T-helper 2 cell treated with Interferon-gamma antibody and Interleukin-4, amounts not matched to agents 5 μg/mL and 100 μg/mL, for 36 hours (primary cell): ENCODE measurements at regions not wholly inside any gene's neighbourhood (a gene's known extent, or its start where the extent isn't known, plus 50 kb on each side); places are given as distances from the start of the nearest gene placed in this dataset.

Experiments used
- DNase-seq: peaks from one replicate; pipeline ENCODE4 v3.0.0; 2021; ENCODE audit warnings: low spot score
- H3K27ac Mint-ChIP-seq: one replicate; pipeline ENCODE4 v1.8.0; 2021; ENCODE audit warnings: mild to moderate bottlenecking, mixed read lengths
- H3K27me3 Mint-ChIP-seq: one replicate; pipeline ENCODE4 v1.8.0; 2021; ENCODE audit warnings: low read depth, mixed read lengths
- H3K36me3 Mint-ChIP-seq: one replicate; pipeline ENCODE4 v1.8.0; 2021; ENCODE audit warnings: low read depth, mixed read lengths
- H3K4me1 Mint-ChIP-seq: one replicate; pipeline ENCODE4 v1.8.0; 2021; ENCODE audit warnings: low read depth, mixed read lengths
- H3K4me3 Mint-ChIP-seq: one replicate; pipeline ENCODE4 v1.8.0; 2022; ENCODE audit warnings: mild to moderate bottlenecking, moderate library complexity, mixed read lengths
- H3K9me3 Mint-ChIP-seq: one replicate; pipeline ENCODE4 v1.8.0; 2021; ENCODE audit warnings: mixed read lengths

- Mint-ChIP-seq H3K4me3 (no peak overlapping the region), H3K27ac (no peak overlapping the region), H3K36me3 (no peaks in the 10 kb centered on the region)
These were observed 100.8 kb upstream of the ASAP2 start for GRCh38 chr2:9105601-9106337.

GRCh38 chr2:9103663-9104277 is 100.3 kb upstream of the MBOAT2 start:
- H3K27me3 Mint-ChIP-seq = peaks cover 4% of the 10 kb centered on the region
- H3K36me3 Mint-ChIP-seq = no peaks in the 10 kb centered on the region
- H3K4me3 Mint-ChIP-seq = no peak overlapping the region
- no peaks in the 10 kb centered on the region for H3K9me3 Mint-ChIP-seq
- H3K4me1 Mint-ChIP-seq = peaks cover 7% of the 10 kb centered on the region
- no peak overlapping the region for H3K27ac Mint-ChIP-seq
- DNase-seq = no peak

More at GRCh38 chr2:9105601-9106337, 100.8 kb upstream of the ASAP2 start:
- H3K4me1 Mint-ChIP-seq = no peaks in the 10 kb centered on the region
- no peaks in the 10 kb centered on the region for H3K9me3 Mint-ChIP-seq
- no peaks in the 10 kb centered on the region for H3K27me3 Mint-ChIP-seq
- no peak for DNase-seq

- Mint-ChIP-seq H3K27me3 (peaks cover 4% of the 10 kb centered on the region), H3K4me1 (peaks cover 7% of the 10 kb centered on the region), H3K36me3 (no peaks in the 10 kb centered on the region), H3K27ac (no peak overlapping the region), H3K9me3 (no peaks in the 10 kb centered on the region), H3K4me3 (no peak overlapping the region)
- no peak for DNase-seq
These were observed 99.6 kb upstream of the MBOAT2 start for GRCh38 chr2:9102861-9103662.

- Mint-ChIP-seq H3K27ac (no peak overlapping the region), H3K9me3 (no peaks in the 10 kb centered on the region), H3K4me3 (no peak overlapping the region), H3K36me3 (no peaks in the 10 kb centered on the region), H3K4me1 (peaks cover 7% of the 10 kb centered on the region), H3K27me3 (peaks cover 4% of the 10 kb centered on the region)
- no peak for DNase-seq
These were observed 98.4 kb upstream of the MBOAT2 start for GRCh38 chr2:9101763-9102425.

DNA sequence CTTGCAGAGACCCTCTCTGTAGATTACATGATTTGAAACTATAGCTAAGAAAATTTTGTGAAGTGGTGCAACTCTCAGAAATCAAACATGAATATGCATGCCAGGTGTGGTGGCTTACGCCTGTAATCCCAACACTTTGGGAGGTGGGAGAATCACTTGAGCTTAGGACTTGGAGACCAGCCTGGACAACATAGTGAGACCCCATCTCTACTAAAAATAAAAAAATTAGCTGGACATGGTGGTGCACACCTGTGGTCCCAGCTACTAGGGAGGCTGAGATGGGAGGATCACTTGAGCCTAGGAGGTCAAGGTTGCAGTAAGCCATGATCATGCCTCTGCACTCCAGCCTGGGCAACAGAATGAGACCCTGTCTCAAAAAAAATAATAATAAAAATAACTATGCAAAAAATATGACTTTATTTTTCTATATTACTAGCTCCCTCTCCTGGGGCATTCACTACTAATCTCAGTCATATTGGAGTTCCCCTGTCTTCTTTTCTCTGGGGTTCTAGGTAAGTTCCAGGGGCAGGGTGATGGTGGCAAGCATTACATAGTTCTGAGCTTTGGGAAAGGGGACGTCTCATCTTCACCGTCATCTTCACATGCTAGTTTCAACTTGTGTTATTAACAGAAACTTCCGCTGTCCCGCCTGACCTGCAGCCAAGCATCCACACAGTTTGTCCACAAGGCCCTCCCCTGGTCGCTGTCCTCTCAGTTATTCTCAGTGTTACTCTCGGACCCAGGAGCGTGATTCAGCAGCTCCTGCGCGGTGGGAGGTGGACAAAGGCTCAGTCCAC is 96.8 kb upstream of the MBOAT2 start:
- DNase-seq = no peak
- H3K36me3 Mint-ChIP-seq = no peaks in the 10 kb centered on the region
- H3K27me3 Mint-ChIP-seq = peaks cover 9% of the 10 kb centered on the region
- no peak overlapping the region for H3K27ac Mint-ChIP-seq
- H3K4me1 Mint-ChIP-seq = peaks cover 7% of the 10 kb centered on the region
- no peaks in the 10 kb centered on the region for H3K9me3 Mint-ChIP-seq
- no peak overlapping the region for H3K4me3 Mint-ChIP-seq

DNA sequence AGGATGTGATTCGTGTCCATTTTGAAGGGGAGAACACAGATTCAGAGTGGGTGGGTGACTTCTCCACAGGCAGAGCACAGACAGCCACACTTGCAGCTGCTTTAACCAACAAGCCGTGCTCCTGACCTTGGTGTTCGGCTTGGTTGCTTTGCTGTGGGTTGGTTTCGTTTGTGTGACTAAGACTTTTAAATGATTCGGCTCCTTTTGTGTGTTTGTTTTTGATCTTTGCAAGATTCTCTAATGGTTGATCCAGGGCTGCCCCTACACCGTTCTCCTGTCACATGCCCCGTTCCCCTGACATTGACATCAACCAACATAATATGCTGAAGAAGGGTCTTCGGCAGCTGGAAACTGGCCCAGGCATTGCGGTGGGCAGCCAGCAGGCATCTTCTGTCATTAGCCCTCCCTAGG is 95.9 kb upstream of the MBOAT2 start:
- H3K4me1 Mint-ChIP-seq = peaks cover 7% of the 10 kb centered on the region
- DNase-seq = peak; percentile 14
- H3K36me3 Mint-ChIP-seq = no peaks in the 10 kb centered on the region
- H3K9me3 Mint-ChIP-seq = no peaks in the 10 kb centered on the region
- H3K4me3 Mint-ChIP-seq = no peak overlapping the region
- H3K27me3 Mint-ChIP-seq = peaks cover 9% of the 10 kb centered on the region
- no peak overlapping the region for H3K27ac Mint-ChIP-seq

DNA sequence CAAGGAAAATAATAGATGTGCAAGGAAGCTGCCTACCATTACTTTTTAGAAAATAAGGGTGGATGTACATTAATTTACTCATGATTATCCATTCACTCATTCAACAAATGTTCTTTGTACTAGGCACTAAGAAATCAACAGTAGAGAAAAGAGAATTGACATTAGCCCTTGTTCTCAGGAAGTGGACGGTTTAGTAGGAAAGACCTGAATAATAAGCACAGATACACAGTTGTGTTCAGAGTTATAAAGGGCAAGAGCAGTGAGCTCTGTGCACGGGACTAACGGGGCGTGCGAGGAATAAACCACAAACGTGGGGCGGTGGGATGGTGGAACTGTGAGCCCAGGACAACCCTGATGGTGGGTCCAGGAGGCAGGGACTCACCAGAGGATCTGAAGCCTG is 94.4 kb upstream of the MBOAT2 start:
- Mint-ChIP-seq H3K36me3 (no peaks in the 10 kb centered on the region), H3K4me1 (peaks cover 7% of the 10 kb centered on the region), H3K27ac (no peak overlapping the region), H3K27me3 (peaks cover 13% of the 10 kb centered on the region), H3K4me3 (no peak overlapping the region), H3K9me3 (no peaks in the 10 kb centered on the region)
- DNase-seq = no peak

GRCh38 chr2:9097239-9097638 is 93.8 kb upstream of the MBOAT2 start:
- H3K9me3 Mint-ChIP-seq = no peaks in the 10 kb centered on the region
- H3K27ac Mint-ChIP-seq = no peak overlapping the region
- DNase-seq = no peak
- H3K36me3 Mint-ChIP-seq = no peaks in the 10 kb centered on the region
- peaks cover 18% of the 10 kb centered on the region for H3K27me3 Mint-ChIP-seq
- H3K4me1 Mint-ChIP-seq = peaks cover 7% of the 10 kb centered on the region
- H3K4me3 Mint-ChIP-seq = no peak overlapping the region

DNA sequence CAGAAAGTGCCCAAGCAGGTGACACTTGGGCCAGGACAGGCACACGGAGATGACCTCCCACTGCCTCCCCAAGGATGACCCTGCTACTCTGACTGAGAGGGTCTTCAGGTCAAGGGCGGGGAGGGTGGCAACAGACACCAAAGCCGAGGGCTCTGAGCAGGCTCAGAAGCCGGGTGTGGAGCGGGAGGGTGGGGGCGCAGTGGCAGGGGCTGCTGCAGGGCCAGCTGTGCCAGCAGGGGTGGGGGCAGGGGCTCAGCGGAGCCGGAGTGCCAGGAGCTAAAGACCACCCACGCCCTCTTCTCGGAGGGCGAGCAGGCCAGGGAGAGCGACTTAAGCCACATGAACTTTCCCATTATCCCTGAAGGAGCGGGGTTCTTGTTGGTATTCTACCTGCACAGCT is 93.3 kb upstream of the MBOAT2 start:
- Mint-ChIP-seq H3K4me1 (peaks cover 7% of the 10 kb centered on the region), H3K9me3 (no peaks in the 10 kb centered on the region), H3K36me3 (no peaks in the 10 kb centered on the region), H3K4me3 (no peak overlapping the region), H3K27me3 (peaks cover 19% of the 10 kb centered on the region), H3K27ac (no peak overlapping the region)
- no peak for DNase-seq

DNA sequence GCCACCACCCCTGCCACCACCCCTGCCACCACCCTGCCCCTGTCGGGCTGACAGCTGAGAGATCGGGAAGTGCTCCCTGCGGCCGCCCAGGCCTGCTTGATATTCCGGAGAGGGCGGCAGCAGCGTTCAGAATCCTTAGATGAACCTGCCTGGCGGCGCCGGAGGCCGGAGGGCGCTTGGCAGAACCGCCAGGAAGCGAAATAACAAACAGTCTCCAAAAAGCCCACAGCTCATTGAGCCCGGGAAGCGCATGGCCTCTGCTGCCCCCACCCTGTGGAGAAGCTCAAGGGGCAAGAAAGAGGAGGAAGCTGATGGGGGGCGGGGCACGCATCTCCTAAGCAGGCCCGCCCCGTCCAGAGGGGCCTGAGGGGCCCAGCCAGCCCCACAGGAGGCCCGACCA is 92.2 kb upstream of the MBOAT2 start:
- no peaks in the 10 kb centered on the region for H3K9me3 Mint-ChIP-seq
- H3K27me3 Mint-ChIP-seq = peaks cover 19% of the 10 kb centered on the region
- no peaks in the 10 kb centered on the region for H3K36me3 Mint-ChIP-seq
- no peak overlapping the region for H3K27ac Mint-ChIP-seq
- no peak for DNase-seq
- peaks cover 7% of the 10 kb centered on the region for H3K4me1 Mint-ChIP-seq
- no peak overlapping the region for H3K4me3 Mint-ChIP-seq

DNA sequence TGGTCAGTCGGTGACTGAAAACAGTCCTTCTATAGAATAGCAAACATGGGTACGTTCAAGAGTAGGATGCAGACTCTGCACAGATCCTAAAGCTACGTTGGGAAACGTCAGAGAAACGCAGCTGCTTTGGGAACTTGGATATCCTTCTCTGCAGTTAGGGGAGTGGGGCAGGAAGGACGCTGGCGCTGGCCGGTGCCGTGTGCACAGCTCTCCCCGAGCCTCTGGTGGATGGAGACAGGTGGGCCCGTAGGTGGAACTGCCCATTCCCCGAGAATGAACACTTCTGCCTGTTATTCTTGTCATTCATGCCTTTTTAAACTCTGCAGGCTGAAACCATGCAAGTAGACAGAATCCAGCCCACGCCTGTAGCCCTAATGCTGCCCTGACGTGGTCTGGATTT is 91.7 kb upstream of the MBOAT2 start:
- no peaks in the 10 kb centered on the region for H3K9me3 Mint-ChIP-seq

DNA sequence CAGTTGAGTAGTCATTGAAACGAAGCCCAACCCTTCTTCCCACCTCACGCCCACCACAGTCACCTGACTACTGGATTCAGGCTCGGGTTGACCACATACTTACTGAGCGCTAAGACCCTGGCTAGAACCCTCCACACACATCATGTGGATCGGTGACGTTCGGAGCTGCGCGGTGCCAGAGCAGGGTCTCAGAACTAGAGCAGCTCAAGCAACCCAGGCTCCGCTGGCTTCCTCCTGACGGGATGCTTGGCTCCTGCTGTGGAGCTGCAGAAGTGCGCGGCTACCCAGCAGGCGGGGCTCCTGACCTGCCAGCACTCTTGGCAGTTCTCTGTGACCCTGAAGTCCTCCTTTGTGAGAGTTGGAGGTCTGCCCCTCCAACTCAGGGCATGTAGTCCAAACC is 90.6 kb upstream of the MBOAT2 start:
- no peaks in the 10 kb centered on the region for H3K9me3 Mint-ChIP-seq
- H3K27me3 Mint-ChIP-seq = peaks cover 16% of the 10 kb centered on the region

More for the DNA sequence above, 91.7 kb upstream of the MBOAT2 start:
- no peaks in the 10 kb centered on the region for H3K36me3 Mint-ChIP-seq
- H3K4me3 Mint-ChIP-seq = no peak overlapping the region
- no peak overlapping the region for H3K27ac Mint-ChIP-seq
- H3K4me1 Mint-ChIP-seq = peaks cover 7% of the 10 kb centered on the region
- DNase-seq = no peak
- peaks cover 19% of the 10 kb centered on the region for H3K27me3 Mint-ChIP-seq

GRCh38 chr2:9093324-9093723 is 89.8 kb upstream of the MBOAT2 start:
- Mint-ChIP-seq H3K9me3 (no peaks in the 10 kb centered on the region), H3K36me3 (no peaks in the 10 kb centered on the region), H3K4me1 (no peaks in the 10 kb centered on the region), H3K27me3 (peaks cover 16% of the 10 kb centered on the region), H3K27ac (no peak overlapping the region), H3K4me3 (no peak overlapping the region)
- no peak for DNase-seq

More for the DNA sequence above, 90.6 kb upstream of the MBOAT2 start:
- no peak overlapping the region for H3K4me3 Mint-ChIP-seq
- no peak overlapping the region for H3K27ac Mint-ChIP-seq
- H3K4me1 Mint-ChIP-seq = peaks cover 2% of the 10 kb centered on the region
- H3K36me3 Mint-ChIP-seq = no peaks in the 10 kb centered on the region
- DNase-seq = no peak
